HEK293 (cell line): ENCODE measurements at regions not wholly inside any gene's neighbourhood (a gene's known extent, or its start where the extent isn't known, plus 50 kb on each side); places are given as distances from the start of the nearest gene placed in this dataset.

ENCODE experiments used
- CTCF ChIA-PET: fragments of 350-600 bp; formaldehyde crosslinking; extraction: SDS; loops from one replicate; lab custom pipeline; 2021; ENCODE audit warnings: antibody characterized with exemption; lab: Yijun Ruan, JAX
- POLR2A ChIA-PET: fragments of 300-600 bp; formaldehyde crosslinking; extraction: SDS; loops from one replicate; lab custom pipeline; 2020; ENCODE audit warnings: antibody characterized with exemption, inconsistent platforms; lab: Yijun Ruan, JAX
- H3K27ac ChIP-seq: fragments of 200-500 bp; sonication (Bioruptor generic); 2 replicates; pipeline ENCODE4 v1.5.1; 2014; ENCODE audit warnings: low read depth, low read length, control low read depth, inconsistent platforms; ENCODE audit errors: extremely low read depth
- H3K36me3 ChIP-seq, 2 experiments: fragments of 200-500 bp in 1 of 2; sonication (Bioruptor generic) in 1 of 2; 1 replicate in 1 of 2; 2 replicates in 1 of 2; pipeline ENCODE4 v1.5.1; 2014 to 2017; ENCODE audit warnings: inconsistent platforms in 2 of 2, low read length in 2 of 2; ENCODE audit not compliant: control insufficient read depth in 2 of 2, insufficient read depth in 1 of 2
- H3K4me1 ChIP-seq: fragments of 200-500 bp; sonication (Bioruptor generic); 2 replicates; pipeline ENCODE4 v1.5.1; 2014; ENCODE audit warnings: mild to moderate bottlenecking, low read length, inconsistent platforms; ENCODE audit not compliant: control insufficient read depth, insufficient read depth
- H3K4me3 ChIP-seq: 2 replicates; pipeline ENCODE4 v1.5.1; 2011; ENCODE audit warnings: low read depth, mild to moderate bottlenecking, control low read depth, low read length, moderate library complexity
- H3K9me3 ChIP-seq: fragments of 200-500 bp; sonication (Bioruptor generic); 2 replicates; pipeline ENCODE4 v1.5.1; 2014; ENCODE audit warnings: low read depth, low read length, inconsistent platforms; ENCODE audit not compliant: control insufficient read depth, insufficient read depth
- BCL6B ChIP-seq: fragments of 450-650 bp; formaldehyde crosslinking; IDR thresholded peaks from 2 replicates; pipeline ENCODE4 v1.5.1; 2017; ENCODE audit warnings: missing biosample characterization, missing genetic modification characterization
- GLI2 ChIP-seq: fragments of 450-650 bp; formaldehyde crosslinking; IDR thresholded peaks from 2 replicates; pipeline ENCODE4; 2017; ENCODE audit warnings: missing biosample characterization, missing genetic modification characterization, low read depth, borderline replicate concordance
- GLIS2 ChIP-seq: fragments of 450-650 bp; formaldehyde crosslinking; IDR thresholded peaks from 2 replicates; pipeline ENCODE4 v1.5.1; 2016; ENCODE audit warnings: missing biosample characterization, missing genetic modification characterization
- KLF7 ChIP-seq: fragments of 450-650 bp; formaldehyde crosslinking; IDR thresholded peaks from 2 replicates; pipeline ENCODE4 v1.5.1; 2016; ENCODE audit warnings: missing biosample characterization, missing genetic modification characterization, borderline replicate concordance
- PATZ1 ChIP-seq: fragments of 450-650 bp; formaldehyde crosslinking; IDR thresholded peaks from 2 replicates; pipeline ENCODE4 v1.5.1; 2016; ENCODE audit warnings: missing biosample characterization, missing genetic modification characterization
- REPIN1 ChIP-seq: fragments of 450-650 bp; formaldehyde crosslinking; IDR thresholded peaks from 2 replicates; pipeline ENCODE4 v1.5.1; 2017; ENCODE audit warnings: missing biosample characterization, missing genetic modification characterization, low read depth
- REST ChIP-seq: fragments of 450-650 bp; formaldehyde crosslinking; IDR thresholded peaks from 2 replicates; pipeline ENCODE4 v1.5.1; 2016; ENCODE audit warnings: missing biosample characterization, missing genetic modification characterization
- SCRT1 ChIP-seq: fragments of 450-650 bp; formaldehyde crosslinking; IDR thresholded peaks from 2 replicates; pipeline ENCODE4 v1.5.1; 2016; ENCODE audit warnings: missing biosample characterization, missing genetic modification characterization, borderline replicate concordance
- SP7 ChIP-seq: fragments of 450-650 bp; formaldehyde crosslinking; IDR thresholded peaks from 2 replicates; pipeline ENCODE4 v1.5.1; 2016; ENCODE audit warnings: missing biosample characterization, missing genetic modification characterization
- TRIM28 ChIP-seq: IDR thresholded peaks from 2 replicates; pipeline ENCODE4 v1.6.1; 2011; ENCODE audit warnings: low read length, control low read depth, borderline replicate concordance
- ZBTB20 ChIP-seq: fragments of 450-650 bp; formaldehyde crosslinking; IDR thresholded peaks from 2 replicates; pipeline ENCODE4 v1.5.1; 2016; ENCODE audit warnings: missing biosample characterization, missing genetic modification characterization
- ZBTB7A ChIP-seq: fragments of 450-650 bp; formaldehyde crosslinking; IDR thresholded peaks from 2 replicates; pipeline ENCODE4 v1.5.1; 2016; ENCODE audit warnings: low read depth, missing biosample characterization, missing genetic modification characterization
- ZFP41 ChIP-seq: fragments of 450-650 bp; formaldehyde crosslinking; IDR thresholded peaks from 2 replicates; pipeline ENCODE4 v1.5.1; 2016; ENCODE audit warnings: missing biosample characterization, missing genetic modification characterization, borderline replicate concordance
- ZNF133 ChIP-seq: fragments of 450-650 bp; formaldehyde crosslinking; IDR thresholded peaks from 2 replicates; pipeline ENCODE4 v1.5.1; 2016; ENCODE audit warnings: missing biosample characterization, missing genetic modification characterization
- ZNF169 ChIP-seq: fragments of 450-650 bp; formaldehyde crosslinking; IDR thresholded peaks from 2 replicates; pipeline ENCODE4 v1.5.1; 2016; ENCODE audit warnings: missing biosample characterization, missing genetic modification characterization
- ZNF18 ChIP-seq: fragments of 450-650 bp; formaldehyde crosslinking; IDR thresholded peaks from 2 replicates; pipeline ENCODE4 v1.5.1; 2016; ENCODE audit warnings: missing biosample characterization, missing genetic modification characterization
- ZNF19 ChIP-seq: fragments of 450-650 bp; formaldehyde crosslinking; IDR thresholded peaks from 2 replicates; pipeline ENCODE4; 2016; ENCODE audit warnings: missing biosample characterization, missing genetic modification characterization, low read depth
- ZNF2 ChIP-seq: fragments of 450-650 bp; formaldehyde crosslinking; IDR thresholded peaks from 2 replicates; pipeline ENCODE4 v1.5.1; 2016; ENCODE audit warnings: missing biosample characterization, missing genetic modification characterization
- ZNF202 ChIP-seq: fragments of 450-650 bp; formaldehyde crosslinking; IDR thresholded peaks from 2 replicates; pipeline ENCODE4 v1.5.1; 2016; ENCODE audit warnings: missing biosample characterization, missing genetic modification characterization, borderline replicate concordance
- ZNF239 ChIP-seq: fragments of 450-650 bp; formaldehyde crosslinking; IDR thresholded peaks from 2 replicates; pipeline ENCODE4 v1.5.1; 2016; ENCODE audit warnings: missing biosample characterization, missing genetic modification characterization
- ZNF335 ChIP-seq: fragments of 450-650 bp; formaldehyde crosslinking; conservative IDR thresholded peaks from 2 replicates; pipeline ENCODE4 v1.5.1; 2016; ENCODE audit warnings: missing biosample characterization, missing genetic modification characterization
- ZNF416 ChIP-seq: fragments of 450-650 bp; formaldehyde crosslinking; IDR thresholded peaks from 2 replicates; pipeline ENCODE4 v1.5.1; 2016; ENCODE audit warnings: missing biosample characterization, missing genetic modification characterization
- ZNF423 ChIP-seq: fragments of 450-650 bp; formaldehyde crosslinking; IDR thresholded peaks from 2 replicates; pipeline ENCODE4 v1.5.1; 2016; ENCODE audit warnings: missing biosample characterization, missing genetic modification characterization
- ZNF621 ChIP-seq: fragments of 450-650 bp; formaldehyde crosslinking; IDR thresholded peaks from 2 replicates; pipeline ENCODE4 v1.5.1; 2017; ENCODE audit warnings: missing biosample characterization, missing genetic modification characterization
- ZNF629 ChIP-seq: fragments of 450-650 bp; formaldehyde crosslinking; IDR thresholded peaks from 2 replicates; pipeline ENCODE4 v1.5.1; 2017; ENCODE audit warnings: missing biosample characterization, missing genetic modification characterization
- ZNF792 ChIP-seq: fragments of 450-650 bp; formaldehyde crosslinking; IDR thresholded peaks from 2 replicates; pipeline ENCODE4 v1.5.1; 2016; ENCODE audit warnings: missing biosample characterization, missing genetic modification characterization

- ChIA-PET POLR2A (no interaction called here), CTCF (interaction anchor here (0.6 kb wide), 1 partner anchor 332 kb away, joined by 3 read pairs; no protein-coding TSS in a partner anchor)
- no peak for TF ChIP-seq ZNF239
- no peak for TF ChIP-seq ZNF416
- TF ChIP-seq ZNF423, result no peak
- TF ChIP-seq SCRT1 (tag by site-specific recombination), result no peak
- no peak for TF ChIP-seq ZNF629 (tag by site-specific recombination)
- TF ChIP-seq ZBTB7A (tag by site-specific recombination), result no peak
- TF ChIP-seq SP7 (tag by site-specific recombination), result no peak
- no peak for TF ChIP-seq KLF7 (tag by site-specific recombination)
- no peak for TF ChIP-seq BCL6B (tag by site-specific recombination)
- no peak for TF ChIP-seq ZNF792
- no peak for TF ChIP-seq ZFP41 (tag by site-specific recombination)
- TF ChIP-seq ZNF133 (tag by site-specific recombination), result no peak
- no peak for TF ChIP-seq ZNF19
- no peak for TF ChIP-seq ZNF2 (tag by site-specific recombination)
- no peak for TF ChIP-seq TRIM28
- no peak for TF ChIP-seq ZNF335 (tag by site-specific recombination)
- TF ChIP-seq ZNF169, result no peak
- no peaks in the 10 kb centered on the region for H3K36me3 ChIP-seq
- H3K27ac ChIP-seq, result no peak overlapping the region
- no peak overlapping the region for H3K4me3 ChIP-seq
- H3K9me3 ChIP-seq, result no peaks in the 10 kb centered on the region; the same call in 1 of the 2 replicates
- H3K4me1 ChIP-seq, result no peaks in the 10 kb centered on the region
Observed at GRCh38 chr12:20174528-20175175, 193.7 kb upstream of the PDE3A start.

- ChIA-PET CTCF (interaction anchor here (0.5 kb wide), 1 partner anchor 541 kb away, joined by 3 read pairs; no protein-coding TSS in a partner anchor), POLR2A (no interaction called here)
- no peaks in the 10 kb centered on the region for H3K36me3 ChIP-seq
- no peaks in the 10 kb centered on the region; the same call in 1 of the 2 replicates for H3K9me3 ChIP-seq
- H3K4me1 ChIP-seq, result no peaks in the 10 kb centered on the region
- no peak overlapping the region for H3K4me3 ChIP-seq
- no peak overlapping the region for H3K27ac ChIP-seq
- no peak for TF ChIP-seq PATZ1
- TF ChIP-seq ZNF18 (tag by site-specific recombination), result no peak
- TF ChIP-seq ZBTB20 (tag by site-specific recombination), result no peak
- no peak for TF ChIP-seq GLI2 (tag by site-specific recombination)
- TF ChIP-seq ZNF202 (tag by site-specific recombination), result no peak
- TF ChIP-seq REST, result no peak
- TF ChIP-seq GLIS2, result no peak
- TF ChIP-seq ZNF621 (tag by site-specific recombination), result no peak
- no peak for TF ChIP-seq REPIN1 (tag by site-specific recombination)
Observed at GRCh38 chr12:20175704-20176388, 192.5 kb upstream of the PDE3A start.
